GM19463 (cell line): ENCODE measurements at regions not wholly inside any gene's neighbourhood (a gene's known extent, or its start where the extent isn't known, plus 50 kb on each side); places are given as distances from the start of the nearest gene placed in this dataset.
"Not testable (repeated sequence)": the region's sequence is repeated elsewhere in the genome, so short reads cannot be mapped to it uniquely, and the experiment has no call there.

Source experiments
- ATAC-seq: cut with Tn5 transposase; IDR thresholded peaks from one replicate; pipeline ENCODE4 v1.9.1; 2021; ENCODE audit warnings: mild to moderate bottlenecking, moderate library complexity; ENCODE audit not compliant: unreplicated experiment

DNA sequence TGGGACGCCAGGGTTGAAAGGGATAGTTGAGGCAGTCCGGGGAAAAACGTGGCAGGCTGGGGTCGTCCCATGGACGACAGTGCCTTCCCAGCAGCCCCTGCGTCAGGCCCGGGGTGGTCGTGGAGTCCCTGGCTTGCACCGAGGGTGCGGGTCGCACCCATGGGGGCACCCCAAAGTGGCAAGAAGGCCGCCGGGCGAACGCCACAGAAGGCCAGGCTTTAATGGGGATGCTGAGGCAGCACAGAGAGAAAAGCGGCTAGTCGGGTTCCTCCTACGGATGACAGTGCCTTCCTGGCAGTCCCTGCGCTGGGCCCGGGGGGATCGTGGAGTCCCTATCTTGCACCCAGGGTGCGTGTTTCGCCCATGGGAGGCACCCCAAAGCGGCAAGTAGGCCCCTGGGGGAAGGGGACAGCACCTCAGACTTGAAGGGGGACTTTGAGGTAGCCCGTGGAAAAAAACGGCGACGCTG is 158.6 kb upstream of the ALG10B start:
- no peak for ATAC-seq

DNA sequence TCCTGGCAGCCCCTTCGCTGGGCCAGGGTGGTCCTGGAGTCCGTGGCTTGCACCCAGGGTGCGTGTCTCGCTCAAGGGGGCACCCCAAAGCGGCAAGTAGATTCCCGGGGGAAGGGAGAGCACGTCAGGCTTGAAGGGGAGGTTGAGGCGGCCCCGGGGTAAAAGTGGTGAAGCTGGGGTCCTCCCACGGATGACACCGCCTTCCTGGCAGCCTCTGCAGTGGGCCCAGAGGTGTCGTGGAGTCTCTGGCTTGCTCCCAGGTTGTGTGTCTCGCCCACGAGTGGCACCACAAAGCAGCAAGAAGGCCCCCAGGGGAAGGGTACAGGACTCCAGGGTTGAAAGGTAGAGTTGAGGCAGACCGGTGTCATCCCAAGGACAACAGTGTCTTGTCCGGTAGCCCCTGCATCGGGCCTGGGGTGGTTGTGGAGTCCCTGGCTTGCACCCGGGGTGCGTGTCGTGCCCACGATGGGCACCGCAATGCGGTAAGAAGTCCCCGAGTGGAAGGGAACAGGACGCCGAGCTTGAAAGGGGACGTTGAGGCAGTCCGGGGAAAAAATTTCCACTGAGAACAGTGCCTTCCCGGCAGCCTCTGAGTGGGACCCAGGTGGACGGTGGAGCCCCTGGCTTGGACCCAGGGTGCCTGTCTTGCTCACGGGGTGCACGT is 158.0 kb upstream of the ALG10B start:
- no peak for ATAC-seq

DNA sequence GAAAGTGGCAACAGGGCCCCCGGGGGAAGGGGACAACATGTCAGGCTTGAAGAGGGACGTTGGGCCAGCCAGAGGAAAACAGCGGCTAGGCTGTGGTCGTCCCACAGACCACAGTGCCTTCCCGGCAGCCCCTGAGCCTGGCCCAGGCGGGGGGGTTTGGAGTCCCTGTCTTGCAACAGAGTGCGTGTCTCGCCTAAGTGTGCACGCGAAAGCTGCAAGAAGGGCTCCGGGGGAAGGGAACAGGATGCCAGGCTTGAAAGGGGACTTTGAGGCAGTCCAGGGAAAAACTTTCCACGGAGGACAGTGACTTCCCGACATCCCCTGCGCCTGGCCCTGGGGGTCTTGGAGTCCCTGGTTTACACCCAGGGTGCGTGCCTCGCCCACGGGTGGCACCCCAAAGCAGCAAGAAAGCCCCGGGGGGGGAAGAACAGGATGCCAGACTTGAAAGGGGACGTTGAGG is 157.5 kb upstream of the ALG10B start:
- ATAC-seq, result no peak

DNA sequence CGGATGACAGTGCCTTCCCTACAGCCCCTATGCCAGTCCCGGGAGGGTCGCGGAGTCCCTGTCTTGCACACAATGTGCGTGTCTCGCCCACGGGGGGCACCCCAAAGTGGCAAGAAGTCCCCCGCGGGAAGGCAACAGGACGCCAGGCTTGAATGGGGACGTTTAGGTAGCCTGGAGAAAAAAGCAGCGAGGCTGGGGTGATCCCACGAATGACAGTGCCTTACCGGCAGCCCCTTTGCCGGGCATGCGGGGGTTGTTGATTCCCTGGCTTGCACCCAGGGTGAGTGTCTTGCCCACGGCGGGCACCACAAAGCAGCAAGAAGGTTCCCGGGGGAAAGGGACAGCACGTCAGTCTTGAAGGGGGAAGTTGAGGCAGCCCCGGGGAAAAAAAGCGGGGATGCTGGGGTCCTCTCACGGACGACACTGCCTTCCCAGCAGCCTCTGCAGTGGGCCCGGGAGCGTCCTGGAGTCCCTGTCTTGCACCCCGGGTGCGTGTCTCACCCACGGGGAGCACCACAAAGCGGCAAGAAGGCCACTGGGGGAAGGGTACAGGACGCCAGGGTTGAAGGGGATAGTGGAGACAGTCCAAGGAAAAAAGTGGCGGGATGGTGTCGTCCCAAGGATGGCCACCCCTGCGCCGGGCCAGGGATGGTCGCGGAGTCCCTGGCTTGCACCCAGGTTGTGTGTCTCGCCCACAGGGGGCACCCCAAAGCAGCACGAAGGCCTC is 156.8 kb upstream of the ALG10B start:
- no peak for ATAC-seq

DNA sequence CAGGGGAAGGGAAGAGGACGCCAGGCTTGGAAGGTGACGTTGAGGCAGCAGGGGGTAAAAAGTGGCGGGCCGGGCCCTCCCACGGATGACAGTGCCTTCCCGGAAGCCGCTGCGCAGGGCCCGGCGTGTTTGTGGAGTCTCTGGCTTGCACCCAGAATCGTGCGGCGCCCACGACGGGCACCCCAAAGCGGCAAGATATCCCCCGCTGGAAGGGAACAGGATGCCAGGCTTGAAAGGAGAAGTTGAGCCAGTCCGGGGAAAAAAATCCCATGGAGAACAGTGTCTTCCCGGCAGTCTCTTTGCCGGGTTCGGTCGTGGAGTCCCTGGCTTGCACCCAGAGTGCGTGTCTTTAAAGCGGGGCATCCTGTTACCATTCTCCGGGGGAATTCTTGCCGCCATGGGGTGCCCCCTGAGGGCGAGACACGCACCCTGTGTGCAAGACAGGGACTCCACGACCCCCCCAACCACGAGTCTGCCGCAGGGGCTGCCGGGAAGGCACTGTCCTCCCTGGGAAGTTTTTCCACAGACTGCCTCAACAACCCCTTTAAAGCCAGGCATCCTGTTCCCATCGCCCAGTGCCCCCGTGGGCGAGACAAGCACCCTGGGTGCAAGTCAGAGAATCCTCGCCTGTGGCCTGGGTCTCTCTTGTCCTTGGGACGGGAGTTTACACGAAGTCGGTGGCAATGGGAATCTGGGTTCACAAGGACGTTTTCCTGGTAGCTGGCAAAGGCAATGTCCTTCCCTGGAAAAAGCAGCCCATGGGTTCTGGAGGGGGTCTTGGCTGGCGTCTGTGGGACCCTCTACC is 156.1 kb upstream of the ALG10B start:
- no peak for ATAC-seq

DNA sequence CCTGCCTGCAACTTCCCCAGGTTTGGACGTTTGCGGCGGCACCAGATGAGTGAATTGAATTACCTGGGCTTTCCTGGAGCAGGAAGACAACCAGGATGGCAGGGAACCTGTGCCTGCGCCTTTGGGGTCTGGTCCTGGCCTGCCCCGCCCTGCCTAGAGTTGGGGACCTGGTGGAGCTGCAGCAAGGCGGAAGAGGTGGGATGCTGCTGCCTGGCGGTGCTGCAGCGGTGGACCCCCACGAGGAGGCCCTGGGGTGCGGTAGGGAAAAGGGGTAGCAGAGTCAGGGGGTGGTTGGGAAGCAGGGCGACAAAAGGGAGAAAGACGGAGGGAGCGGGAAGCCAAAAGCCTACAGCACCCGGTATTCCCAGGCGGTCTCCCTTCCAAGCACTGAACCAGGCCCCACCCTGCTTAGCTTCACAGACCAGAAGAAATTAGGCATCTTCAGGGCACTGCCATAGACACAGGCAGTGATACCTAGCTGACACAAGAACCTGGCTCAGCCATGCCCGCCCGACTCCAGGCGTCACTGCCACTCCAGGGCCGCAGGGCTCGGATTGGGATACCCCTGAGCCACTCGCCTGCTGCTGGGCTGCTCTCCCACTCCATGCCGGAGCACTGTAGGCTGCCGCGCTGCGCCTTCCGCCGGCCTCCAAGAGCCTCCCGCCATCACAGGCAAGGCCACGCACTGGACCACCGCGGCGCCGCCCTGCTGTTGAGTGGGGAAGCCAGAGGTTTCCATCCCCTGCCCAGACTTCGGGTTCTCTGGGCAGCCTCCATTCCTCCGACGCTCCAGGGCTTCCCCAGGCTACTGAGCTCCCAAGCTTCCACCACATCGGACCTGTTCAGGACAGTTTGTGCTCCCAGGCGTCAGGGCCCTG is 155.2 kb upstream of the ALG10B start:
- ATAC-seq, result no peak

DNA sequence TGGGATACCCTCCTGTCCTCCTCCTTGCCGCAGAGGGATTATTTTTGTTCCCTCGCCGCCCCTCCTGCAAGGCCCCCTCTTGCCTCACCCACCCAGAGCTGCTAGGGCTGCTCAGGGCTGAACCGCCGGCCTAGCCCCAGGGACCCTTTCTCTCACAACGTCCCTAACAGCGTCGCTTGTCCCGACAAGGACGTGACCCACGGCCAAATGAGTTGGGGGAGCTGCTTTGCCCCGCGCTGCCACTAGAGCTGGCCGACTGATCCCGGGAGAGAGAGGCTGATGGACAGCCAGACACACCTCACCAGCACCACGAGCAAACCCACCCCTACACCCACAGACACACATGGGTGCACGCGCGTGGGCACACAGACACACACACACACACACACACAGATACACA is 154.6 kb upstream of the ALG10B start:
- ATAC-seq, result no peak

DNA sequence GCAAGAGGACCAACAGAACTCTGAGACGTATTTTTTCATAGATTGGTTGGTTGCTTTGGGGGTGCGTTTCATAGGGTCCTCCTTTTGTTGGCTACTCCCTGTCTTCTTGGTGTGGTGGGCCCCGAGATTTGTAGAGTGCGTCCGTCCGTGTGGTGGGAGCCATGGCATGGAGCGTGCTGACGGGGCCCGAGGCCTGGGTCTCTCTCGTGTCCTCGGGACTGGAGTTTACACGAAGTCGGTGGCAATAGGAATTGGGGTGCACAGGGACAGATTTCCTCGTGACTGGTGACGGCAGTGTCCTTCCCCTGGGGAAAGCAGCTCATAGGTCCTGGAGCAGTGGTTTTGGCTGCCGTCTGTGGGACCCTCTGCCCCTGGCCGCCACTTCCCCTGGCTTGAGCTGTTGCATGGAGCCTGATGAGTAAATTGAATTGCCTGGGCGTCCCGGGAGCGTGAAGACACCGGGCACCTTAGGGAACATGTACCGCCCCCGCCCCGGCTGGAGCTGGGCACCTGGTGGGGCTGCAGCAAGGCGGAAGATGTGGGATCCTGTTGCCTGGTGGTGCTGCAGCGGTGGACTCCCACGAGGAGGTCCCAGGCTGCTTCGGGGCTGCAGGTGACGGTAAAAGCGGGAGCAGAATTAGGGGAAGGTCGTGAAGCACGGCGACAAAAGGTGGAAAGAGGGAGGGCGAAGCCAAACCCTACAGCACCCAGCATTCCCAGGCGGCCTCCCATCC is 153.7 kb upstream of the ALG10B start:
- no peak for ATAC-seq

DNA sequence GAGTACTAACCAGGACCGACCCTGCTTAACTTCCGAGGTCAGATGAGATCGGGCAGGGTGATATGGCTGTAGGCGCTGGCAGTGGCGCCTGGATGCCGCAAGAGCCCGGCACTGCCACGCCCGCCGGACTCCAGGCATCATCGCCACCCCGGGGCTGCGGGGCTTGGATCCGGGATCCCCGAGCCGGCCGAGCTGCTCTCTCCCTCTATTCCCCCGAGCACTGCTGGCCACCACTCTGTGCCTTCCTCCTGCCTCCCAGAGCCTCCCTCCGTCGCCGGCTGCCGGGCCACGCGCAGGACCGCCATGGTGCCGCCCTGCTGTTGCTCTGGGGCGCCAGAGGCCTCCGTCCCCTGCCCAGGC is 153.2 kb upstream of the ALG10B start:
- no peak for ATAC-seq

DNA sequence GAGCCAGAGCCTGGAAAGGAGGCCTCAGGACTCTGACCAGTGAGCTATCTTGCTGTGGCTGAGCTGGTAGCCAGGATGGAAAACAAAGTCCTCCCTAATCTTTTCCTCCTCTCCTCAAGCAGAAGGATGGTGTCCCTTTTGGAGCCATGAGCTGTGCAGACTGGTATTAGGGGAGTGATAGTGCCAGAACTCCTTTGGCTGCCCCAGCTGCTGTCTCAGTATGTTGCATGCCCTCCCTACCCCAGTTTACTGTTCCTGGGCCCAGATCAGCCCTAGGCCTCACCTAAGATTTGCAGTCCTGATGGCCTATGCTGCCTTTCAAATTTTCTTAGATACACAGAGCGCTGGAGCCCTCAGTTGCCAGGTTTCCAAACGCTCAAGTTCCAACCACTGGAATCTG is 150.3 kb upstream of the ALG10B start:
- no peak for ATAC-seq

DNA sequence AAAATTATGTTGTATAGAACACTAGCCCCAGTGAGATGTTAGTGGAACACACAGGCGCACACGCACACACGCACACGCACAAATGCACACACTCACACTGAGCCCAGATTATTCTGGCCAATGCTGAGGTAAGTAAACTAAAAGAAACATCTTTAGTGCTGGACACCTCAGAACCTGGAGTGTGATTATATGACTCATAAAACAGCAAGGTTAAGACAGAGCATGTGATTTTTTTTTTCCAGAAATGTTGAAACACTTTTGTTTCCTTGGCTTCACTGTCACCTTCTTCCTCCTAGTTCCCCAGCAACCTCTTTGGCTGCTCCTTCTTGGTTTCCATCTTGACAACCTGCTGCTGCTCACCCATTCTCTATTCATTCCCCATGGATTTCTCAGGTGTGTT is 141.0 kb upstream of the ALG10B start:
- no peak for ATAC-seq

DNA sequence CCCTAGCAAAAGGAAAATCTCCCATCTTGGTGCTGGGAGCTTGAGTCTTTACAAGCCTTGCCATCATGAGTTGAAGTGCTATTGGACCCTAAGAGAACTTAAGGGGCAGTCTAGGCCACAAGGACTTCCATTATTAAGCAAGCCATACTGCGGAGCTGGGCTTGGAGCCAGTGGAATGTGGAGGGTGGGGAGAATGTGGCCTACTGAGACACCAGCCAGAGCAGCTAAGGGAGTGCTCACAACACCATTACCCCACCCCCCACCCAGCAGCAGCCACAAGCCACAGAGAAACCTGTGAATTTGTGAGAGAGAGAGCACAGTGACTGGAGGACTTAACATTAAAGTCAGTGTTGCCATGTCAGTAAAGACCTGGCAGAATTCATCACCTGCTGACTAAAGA is 133.0 kb upstream of the ALG10B start:
- not testable (repeated sequence) for ATAC-seq

DNA sequence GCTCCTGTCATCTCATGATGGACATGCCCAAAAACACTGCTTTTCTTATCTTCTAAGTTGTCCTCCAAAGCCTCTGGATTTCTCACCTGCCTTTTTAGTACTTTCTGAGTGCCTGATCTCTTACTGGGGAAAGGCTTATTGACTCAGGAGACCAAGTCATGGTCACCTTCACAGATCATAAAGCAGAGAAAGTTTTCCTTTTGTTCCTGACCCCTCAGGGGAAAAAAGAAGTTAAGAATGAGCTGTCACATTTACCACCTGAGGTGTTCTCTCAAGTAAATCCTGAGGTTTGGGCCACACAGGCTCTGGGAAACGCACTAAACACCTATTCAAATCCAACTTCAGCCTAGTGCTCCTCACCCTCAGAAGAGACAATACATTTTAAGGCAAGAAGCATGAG is 119.3 kb upstream of the ALG10B start:
- ATAC-seq, result not testable (repeated sequence)

DNA sequence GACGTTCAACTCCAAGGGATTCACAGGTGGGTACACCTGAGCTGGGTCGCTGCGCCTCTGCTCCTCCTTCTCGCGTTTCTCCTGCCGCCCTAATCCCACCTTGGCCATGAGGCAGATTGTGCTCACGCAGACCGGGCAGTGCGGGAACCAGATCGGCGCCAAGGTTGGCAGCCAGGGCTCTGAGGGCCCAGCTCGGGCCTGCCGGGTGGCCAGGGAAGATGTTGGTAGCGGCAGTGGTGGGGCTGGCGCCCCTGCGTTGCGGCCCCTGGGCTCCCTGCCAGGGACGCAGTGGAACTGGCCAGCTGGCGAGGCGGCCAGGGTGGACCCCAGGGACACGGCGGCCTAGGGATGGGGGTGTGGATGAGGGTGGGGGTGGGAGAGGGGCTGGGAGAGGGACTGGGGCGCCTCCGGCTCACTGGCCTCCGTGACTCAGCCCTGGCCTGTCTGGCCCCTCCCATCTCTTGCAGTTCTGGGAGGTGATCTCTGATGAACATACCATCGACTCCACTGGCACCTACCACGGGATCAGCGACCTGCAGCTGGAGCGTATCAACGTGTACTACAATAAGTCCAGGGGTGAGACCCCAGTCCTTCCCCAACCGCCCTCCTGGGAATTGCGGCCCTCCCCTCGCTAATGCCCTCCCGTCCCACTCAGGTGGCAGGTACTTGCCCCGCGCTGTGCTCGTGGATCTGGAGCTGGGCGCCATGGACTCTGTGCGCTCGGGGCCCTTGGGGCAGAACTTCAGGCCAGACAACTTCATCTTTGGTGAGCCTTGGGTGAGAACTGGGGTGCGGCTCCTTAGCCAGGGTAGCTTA is 114.9 kb upstream of the ALG10B start:
- ATAC-seq, result no peak

DNA sequence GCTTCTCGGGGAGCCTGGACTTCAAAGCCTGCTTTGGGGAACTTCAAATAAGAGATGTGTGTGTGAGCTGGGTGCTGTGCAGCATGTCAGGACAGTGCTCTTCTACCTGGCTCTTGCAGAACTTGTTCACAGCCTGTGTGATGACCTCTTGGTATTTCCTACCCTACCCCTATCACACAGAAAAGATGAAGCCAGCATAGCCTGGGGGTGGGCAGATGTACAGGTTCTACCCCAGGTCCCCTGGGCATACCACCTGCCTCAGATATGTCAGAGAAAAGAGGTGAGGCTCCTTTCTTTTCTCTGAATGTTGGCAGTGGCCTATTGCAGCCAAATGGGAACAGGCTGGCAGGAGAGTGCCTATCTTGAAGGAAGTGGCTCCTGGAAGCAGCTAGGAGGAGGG is 111.7 kb upstream of the ALG10B start:
- no peak for ATAC-seq

DNA sequence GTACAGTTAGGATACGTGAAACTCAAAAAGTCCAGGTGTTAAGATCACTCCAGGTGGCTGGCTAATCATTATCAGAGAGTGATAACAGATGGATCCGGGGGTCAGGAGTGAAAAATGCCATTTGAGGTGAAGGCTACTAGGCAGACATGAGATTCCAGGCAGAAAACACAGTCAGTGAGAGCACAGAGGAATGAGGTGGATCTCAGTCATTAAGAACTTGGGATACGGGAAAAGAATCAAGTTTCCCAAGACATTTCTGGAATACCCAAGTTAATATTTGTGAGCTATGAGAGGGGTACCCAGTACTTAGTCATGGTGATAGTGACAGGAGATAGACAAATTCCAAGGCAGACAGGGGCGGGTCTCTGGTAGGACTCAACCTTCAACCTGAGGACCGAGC is 94.6 kb upstream of the ALG10B start:
- no peak for ATAC-seq

DNA sequence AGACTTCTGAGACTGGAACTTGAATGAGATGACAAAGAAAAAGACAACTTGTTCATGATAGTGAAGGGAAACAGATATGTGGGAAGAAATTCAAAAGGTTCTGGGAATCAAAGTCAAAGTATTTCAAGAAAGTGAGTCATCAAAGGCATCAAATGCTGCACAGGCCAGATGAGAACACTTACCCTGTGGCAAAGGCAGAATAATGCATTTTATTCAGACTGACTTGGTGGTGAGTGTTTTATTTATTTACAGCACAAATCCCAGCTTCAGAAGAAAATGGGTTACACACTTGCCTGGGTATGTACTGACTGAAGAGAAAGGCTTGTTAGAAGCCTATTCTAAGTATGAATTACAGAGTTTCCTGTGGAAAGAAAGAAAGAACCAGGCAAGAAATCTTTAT is 78.2 kb upstream of the ALG10B start:
- ATAC-seq, result not testable (repeated sequence)

DNA sequence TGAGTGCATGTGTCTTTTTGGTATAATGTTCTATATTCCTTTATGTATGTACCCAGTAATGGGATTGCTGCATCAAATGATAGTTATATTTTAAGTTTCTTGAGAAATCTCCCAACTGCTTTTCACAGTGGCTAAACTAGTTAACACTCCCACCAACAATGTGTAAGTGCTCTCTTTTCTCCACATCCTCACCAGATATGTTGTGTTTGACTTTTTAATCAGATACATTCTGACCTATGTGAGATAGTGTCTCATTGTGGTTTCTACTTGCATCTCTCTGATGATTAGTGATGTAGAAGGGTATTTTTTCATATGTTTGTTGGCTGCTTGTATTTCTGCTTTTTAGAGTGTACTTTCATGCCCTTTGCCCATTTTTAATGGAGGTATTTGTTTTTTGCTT is 62.8 kb upstream of the ALG10B start:
- no peak for ATAC-seq

DNA sequence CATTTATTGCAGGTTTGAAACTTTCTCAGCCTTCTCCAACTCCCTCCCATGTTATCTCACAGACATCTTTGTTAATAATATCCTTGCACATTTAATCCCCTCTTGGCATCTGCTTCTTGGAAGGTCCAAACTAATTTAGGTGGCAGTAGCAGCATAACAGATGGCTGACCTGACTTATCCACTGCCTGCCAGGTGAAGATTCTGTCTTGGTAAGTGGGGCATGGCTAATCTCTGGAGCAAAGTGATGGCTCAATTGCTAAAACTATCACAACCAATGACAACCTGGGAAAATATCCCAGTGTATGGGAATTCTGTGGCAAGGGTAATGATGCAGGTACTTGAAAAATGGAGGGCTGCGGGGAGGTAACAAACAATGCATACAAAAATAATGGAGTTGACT is 58.2 kb upstream of the ALG10B start:
- ATAC-seq, result no peak
